HG02884 (cell line): ENCODE measurements at regions not wholly inside any gene's neighbourhood (a gene's known extent, or its start where the extent isn't known, plus 50 kb on each side); places are given as distances from the start of the nearest gene placed in this dataset.

Experiments used
- ATAC-seq: cut with Tn5 transposase; IDR thresholded peaks from one replicate; pipeline ENCODE4 v1.9.1; 2021; ENCODE audit warnings: mild to moderate bottlenecking, moderate library complexity; ENCODE audit not compliant: unreplicated experiment

DNA sequence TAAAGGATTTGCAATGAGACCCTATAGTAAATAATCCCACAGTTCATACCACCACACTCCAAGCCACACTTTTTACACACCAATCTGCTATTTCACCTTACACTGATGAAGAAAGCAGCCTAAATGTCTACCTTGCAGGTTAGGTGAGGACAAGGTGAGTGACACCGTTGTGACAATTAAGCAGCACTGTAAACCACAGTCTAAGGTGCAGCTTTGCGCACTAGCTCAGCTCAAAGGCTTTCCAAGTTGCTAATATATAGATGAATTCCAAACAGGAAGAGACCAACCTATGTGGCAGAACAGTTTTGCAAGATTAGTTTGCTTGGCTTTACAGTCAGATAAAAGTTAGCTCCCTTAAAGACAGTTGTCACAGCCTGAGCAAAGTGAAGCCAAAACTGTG is 429.5 kb upstream of the MARCKS start:
- no peak for ATAC-seq

DNA sequence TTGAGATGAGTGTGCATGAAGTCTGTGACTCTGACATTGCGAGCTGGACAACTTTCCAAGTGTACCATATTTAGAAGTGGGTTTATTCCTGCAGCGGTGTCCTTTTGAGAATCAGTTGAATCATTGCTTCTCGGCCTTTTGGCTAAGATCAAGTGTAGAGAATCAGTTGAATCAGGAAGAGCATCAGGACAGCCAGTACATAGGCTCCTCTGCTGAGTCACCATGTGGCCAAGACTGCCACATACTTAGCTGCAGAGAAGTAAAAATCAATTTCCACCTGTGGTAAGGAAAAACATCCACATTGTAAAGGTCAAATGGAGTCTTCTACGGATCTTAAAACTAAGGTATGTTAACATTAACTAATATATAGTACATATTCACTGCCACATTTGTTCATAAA is 428.4 kb upstream of the MARCKS start:
- ATAC-seq = no peak

DNA sequence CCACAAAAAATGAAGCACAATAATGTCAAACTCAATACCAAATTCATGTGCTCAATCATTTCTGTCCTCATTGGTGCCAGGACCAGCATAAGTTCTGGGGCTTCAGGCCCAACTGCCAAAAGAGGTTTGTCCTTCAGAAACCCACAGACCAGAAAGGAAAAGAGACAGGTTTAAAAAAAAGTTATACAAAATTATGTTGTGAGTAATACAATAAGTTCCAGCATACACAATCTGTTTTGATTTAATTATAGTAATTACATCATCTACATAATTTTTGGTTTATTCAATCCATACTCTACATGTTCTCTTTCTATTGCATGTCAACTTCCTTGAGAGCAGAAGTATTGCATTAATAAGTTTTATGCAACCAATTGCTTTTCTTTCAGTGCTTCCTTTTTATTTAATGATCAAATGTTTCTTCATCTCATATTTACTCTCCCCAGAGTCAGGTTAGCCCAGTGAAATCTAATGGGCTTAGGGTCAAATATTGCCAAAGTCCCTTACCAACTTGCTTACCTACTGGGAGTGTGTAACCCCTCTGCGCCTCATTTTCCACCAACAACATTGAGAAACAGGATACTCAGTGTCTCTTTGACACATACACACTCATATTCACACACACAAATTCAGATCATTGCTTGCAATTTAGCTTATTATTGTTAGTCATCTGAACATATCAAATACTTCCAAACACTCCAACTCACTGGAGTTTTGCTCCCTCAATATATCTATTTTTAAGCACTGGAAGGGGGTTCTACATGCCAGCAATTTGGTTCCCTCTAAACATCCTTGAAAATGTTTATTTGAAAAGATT is 424.4 kb upstream of the MARCKS start:
- ATAC-seq = no peak

DNA sequence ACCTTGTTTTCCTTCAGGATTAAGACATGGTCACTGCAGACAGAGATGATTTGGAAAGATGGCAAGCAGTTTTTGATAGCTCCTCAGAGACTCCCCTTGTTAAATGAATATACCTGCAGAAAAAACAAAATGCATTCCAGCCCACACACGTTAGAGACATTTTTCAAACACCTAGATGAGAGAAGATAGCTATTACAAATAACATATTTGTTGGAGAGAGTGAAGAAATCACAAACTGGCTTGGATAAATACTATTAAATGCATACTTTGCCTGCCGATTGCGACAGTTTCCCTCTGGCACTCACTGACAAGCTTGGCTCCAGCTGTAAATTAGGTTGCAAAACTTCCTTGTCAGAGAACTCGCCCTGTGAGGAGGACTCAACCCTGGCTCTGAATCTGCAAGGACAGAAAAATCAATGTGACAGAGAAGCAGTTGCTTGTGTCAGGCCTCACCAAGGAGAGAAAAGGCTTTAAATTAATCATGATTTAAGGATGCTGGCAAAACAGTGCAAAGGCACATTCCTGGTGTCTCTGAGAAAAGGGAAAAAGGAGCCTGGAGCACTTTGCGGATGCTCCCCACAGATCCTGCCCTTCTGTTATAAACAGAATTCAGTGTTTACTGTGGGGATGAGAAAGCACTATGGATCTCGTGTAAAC is 423.7 kb upstream of the MARCKS start:
- ATAC-seq = no peak

DNA sequence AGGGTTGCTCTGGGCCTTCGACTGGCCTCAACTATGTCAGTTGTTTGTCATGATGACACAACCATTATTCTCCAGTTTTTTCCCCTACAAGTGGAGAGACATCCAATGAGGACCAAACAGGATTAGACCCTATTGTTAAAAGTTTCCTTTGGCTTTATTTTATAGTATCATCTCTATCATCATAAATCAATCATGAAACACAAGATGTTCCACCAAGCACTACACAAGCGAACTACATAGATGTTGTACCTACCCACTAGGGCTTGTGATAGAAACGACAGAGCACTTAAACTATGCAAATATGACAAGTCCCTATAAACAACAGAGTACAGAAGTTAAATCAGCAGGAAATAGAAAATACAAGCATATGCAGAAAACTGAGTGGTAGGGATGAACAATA is 422.5 kb upstream of the MARCKS start:
- no peak for ATAC-seq

DNA sequence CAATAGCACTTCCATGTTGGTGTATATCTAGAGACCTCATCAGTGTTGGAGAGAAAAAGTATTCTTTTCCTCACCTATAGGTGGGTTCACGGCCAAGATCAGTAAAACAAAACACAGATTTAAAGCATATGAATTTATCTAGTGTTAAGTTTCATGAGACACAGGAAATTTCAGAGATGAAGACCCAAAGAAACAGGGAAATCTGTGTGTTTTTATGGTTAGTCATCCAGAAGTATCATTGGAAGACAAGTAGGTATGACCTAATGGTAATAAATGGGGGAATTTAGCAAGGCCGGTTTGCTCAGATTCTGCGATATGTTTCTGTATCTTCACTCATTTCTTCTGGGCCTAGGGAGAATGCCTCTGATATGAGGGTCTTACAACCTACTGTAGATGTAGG is 419.6 kb upstream of the MARCKS start:
- no peak for ATAC-seq

DNA sequence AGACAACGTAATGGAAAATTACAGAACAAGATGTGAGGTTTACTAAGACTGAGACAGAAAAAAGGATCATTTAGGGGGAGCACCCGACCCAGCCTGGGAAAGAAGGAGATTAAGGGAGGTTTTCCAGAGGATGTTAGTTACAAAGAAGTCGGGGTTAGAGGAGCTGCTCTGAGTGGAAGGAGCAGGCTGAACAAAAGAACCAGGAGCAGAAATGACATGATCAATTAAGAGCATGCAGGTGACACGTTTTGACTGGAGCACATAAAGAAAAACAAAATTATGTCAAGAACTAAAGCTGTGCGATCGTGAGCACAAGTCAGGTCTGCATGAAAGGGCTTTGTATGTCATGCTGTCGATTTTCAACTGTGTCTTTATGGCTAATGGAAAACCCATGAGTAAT is 417.3 kb upstream of the MARCKS start:
- no peak for ATAC-seq

DNA sequence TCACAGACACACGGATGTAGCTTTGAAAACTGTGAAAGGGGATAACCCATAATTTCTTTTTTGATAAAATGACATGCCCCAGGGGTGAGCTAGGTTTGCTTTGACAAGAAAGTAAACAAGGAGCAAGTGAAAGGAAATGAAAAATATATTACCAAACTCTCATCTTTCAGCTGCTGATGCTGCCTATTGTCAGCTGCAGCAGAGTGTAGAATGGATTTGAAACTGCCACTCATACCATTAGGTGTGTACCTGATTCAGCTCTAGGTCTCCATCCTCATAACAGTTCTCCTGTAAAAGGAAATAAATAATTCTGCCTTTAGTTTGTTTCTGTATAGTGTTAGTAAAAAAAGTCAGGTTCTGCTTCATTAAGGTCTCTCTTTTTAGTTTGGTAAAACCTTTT is 415.1 kb upstream of the MARCKS start:
- ATAC-seq = no peak

DNA sequence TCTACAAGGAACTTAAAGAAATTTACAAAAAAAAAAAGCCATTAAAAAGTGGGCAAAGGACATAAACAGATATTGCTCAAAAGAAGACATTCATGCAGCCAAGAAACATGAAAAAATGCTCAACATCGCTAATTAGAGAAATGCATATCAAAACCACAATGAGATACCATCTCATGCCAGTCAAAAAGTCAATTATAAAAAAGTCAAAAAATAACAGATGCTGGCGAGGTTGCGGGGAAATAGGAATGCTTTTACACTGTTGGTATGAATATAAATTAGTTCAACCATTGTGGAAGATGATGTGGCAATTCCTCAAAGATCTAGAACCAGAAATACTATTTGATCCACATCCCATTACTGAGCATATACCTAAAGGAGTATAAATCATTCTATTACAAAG is 411.9 kb upstream of the MARCKS start:
- no peak for ATAC-seq

DNA sequence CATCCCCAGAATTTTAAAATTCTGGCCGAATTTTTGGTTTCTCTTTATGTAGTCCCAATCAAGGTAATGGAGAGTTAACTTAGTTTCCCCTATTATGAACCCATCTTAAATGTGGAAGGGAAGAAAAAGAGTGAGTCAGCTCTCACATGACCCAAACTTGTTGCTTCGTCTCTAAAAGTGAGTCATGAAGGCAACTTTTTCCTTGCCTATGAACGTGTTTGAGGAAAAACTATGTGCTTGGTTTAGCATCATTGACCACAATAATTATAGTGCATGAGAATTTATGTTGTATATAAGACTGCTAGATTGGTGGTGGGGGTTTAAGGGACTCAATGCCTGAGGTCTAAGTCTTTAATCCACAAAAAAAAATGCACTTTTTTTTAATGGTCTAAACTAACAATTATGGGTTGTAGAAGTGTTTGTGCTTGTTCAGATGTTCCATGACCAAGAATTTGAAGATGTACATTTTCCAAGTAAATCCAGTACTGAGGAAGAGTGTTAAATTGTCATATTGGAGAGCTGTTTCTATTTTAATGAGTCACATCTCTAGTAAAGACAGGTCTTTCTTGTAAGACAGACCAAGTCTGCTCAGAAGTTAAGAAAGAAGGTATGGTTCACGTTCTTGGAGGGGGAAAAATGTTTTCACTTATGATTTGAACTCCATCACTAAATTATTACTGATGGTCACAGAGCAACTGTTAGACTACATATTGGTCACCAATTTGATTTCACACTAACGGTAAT is 409.9 kb upstream of the MARCKS start:
- ATAC-seq = no peak

DNA sequence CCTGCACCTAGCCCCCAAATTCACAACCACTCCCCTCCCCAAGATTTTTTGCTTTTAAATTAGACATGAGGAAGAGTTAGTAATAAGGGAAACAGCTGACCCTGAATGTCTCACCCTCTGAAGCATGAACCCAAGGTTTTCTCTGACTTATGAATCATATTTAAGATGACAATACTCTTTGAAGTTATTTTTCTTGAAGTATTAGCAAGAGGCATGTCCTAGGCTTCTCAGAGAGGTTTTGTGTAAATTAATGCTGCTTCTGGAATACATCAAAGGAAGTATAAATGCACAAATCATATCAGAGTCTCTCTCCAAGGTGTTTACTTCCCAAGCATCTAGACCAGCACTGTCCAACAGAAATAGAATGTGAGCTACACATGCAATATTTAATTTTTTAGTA is 408.1 kb upstream of the MARCKS start:
- ATAC-seq = no peak

DNA sequence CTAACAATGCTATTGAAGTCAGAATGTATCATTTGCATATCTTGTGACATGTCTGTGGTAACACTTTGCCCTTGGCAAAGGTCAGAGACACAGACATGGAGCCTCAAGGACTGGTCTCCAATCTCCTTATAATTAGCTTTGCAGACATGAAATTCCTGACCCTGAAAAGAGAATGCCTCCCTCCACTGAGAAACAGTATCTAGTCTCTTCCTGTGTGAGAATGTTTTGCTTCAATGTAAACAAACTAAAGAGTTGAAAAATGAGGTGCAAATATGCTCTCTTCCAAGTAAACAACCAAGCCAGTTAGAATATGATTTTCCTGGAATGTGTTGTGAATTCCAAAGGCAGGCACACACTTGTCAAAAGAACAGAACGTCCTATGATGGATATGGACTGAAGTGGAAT is 407.1 kb upstream of the MARCKS start:
- ATAC-seq = no peak

DNA sequence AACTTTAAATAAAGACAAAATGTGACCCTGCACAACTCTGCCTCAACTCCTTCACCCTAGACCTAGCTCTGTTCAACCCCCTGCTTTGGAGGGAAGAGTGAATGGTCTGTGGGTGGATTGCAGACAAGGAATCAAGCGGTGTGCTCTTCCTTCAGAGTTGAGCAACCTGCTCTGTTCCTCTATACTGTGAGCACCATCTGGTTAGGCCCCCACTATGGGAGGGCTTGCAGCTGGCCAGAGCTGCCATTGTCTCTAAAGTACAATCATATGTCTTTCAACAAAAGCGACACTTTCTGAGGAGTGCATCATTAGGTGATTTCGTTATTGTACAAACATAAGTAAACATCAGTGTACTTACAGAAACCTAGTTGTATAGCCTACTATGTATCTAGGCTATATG is 406.1 kb upstream of the MARCKS start:
- ATAC-seq = no peak

DNA sequence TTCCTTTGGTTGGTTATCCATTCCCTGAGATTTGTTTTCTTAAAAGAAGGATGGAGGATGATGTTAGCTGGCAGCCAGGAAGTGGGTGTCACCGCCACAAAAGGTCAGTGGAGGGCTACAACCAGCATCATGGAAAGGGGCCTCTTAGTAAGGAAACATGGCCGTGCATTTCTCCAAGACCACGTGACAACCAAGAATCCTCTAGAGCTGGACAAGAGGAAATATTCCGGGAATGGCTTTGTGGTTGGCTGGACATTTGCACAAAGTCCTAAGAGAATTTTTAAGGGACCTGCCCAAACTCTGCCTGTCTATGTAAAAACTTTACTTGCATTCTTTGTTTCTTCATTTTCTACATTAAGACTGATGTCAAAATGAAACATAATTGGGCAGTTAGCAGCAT is 399.9 kb upstream of the MARCKS start:
- no peak for ATAC-seq

DNA sequence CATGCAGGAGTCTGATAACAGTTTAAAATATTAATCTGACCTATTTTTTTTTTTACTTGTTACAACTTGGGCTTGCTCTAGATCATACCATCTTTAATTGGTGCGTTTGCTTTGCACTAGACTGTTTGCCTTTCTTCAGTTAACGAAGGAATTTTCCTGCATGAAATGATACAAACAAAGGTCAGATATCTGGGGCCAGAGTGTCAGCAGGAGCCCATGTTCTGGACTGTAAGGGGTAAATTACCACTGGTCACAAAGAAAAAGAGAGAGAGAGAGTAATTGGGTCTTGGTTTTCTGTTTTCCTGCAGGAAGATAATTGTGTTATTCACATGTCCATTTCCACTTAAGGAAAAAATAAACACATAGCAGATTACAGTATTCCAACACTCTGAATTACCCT is 399.4 kb upstream of the MARCKS start:
- ATAC-seq = no peak

DNA sequence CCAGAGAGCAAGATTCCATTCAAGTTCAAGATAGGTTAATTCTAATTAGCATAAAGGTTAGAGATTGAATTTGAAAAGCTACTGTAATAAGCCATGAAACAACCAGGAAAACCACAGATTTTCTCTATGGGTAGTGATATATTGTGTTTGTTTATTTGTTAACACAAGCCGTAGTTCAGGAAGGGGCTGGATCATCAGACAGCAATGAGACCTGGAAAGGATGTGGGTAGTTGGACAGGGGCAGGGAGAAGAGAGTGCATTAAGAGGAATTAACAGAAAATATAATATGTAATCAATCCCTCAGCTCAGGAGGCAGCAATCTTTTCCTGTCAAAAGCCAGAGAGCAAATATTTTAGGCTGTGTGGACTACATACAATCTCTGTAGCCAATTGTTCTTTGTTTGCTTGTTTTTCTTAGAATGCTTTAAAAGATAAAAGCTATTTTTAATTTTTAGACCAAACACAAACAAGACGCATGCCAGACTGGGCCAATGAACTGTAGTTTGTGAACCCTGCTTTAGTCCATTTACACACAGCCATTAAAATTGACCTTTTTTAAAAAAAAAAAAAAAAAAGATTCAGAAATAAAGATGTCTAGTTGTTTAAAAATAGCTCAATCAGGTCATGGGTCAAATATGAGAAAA is 398.7 kb upstream of the MARCKS start:
- ATAC-seq = no peak

DNA sequence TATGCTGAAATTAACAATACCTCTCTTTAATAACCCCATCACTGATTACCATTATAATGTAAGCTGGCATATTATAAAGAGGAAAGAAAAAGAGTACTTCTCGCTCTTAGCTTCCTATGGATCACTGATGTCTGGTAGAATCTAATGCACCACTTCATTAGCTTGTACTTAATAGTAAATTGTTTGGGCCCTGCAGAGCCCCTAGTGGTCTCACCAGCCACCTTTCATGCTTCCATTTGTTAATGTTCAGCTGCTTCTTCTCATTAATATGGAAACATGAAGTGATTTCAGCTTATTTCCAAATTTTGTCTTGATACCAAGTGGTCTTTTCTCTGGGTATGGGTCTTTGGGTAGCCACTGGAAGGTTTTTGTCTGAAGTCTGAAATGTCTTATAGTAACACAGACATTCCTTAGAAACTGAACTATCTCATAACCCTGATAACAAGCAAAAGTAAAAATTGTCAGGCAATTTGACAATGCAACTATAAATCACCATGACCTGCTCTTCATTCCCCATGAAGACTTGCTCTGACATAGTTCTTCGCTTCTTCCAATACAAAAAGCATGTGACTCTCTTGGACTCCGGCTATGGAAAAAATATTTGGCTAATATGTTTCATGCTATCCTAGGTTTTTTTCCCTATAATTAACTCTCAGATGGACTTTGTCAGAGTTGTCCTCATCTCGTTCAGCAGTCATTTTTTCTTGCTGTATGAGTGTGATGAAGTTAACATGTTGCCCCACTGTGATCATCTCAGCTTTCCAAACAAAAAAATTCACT is 395.8 kb upstream of the MARCKS start:
- ATAC-seq = no peak

DNA sequence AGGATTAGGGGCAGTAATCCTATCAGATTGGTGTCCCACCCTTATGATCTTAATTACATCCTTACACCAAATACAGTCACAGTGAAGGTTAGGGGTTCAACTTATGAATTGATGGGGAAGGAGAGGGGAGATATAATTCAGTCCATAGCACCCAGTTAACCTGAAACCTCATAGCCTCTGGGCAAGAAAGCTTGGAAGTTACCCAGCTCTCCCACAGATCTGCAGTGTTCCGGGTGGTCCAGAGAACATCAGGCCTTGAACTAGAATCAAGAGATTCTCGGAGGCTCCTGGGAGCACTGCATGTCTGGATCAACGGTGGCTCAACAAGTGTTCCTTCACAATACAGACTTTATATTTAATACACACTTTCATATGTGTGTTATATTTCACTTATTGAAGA is 392.6 kb upstream of the MARCKS start:
- ATAC-seq = no peak

DNA sequence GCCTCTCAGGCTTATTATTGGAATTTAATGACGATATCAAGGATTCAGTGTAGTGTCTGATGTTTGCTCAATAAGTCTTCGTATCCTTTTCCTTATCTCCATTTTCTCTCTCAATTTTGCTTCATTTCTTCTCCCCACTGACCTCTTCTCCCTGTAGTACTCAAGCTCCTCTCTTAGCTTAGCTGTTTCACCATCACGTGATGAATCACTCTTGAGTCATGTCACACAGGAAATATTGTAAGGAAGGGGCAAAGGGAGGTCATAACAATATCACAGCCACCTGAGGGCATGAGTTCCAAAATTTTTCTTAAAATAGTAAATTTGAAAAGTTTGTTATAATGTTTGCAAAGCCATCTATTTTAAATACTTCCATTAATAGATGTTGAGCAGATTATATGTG is 392.2 kb upstream of the MARCKS start:
- ATAC-seq = no peak

DNA sequence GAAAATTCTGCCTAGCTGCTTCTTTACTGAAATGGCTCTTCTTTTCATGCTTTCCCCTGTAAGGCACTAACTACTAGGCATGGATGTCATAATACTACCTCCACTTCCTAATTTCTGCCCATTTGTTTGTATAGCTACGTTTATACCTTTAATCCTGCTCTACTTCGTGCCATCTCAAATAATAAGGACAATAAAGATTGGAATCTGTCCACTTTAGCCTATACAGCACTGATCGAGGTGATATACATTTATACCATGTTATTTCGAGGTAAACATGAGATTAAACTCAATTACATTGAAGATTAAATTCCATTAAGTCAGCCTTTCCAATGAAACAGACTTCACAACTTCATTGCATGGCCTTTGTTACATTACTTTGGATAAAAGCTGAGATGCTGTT is 390.6 kb upstream of the MARCKS start:
- ATAC-seq = no peak

DNA sequence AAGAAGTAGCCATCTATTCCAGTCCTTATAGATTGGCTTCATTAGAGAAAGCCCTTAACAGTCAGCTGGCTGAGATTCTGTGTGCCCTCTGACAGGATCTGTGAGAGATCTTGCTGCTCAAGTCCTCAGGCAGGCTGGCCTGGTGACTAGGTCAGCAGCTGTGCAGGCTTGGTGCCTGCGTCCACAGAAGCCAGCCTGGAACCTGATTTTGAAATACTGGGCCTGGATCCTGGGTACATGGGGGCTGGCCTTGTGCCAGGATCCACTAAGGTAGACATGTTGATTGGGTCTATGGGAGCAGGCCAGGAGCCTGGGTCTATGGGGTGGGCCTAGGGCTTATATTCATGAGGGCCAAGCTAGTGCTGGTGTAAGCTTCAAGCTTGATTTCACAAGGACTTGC is 381.8 kb upstream of the MARCKS start:
- ATAC-seq = no peak
